ENCODE measurements at regions not wholly inside any gene's neighbourhood (a gene's known extent, or its start where the extent isn't known, plus 50 kb on each side); places are given as distances from the start of the nearest gene placed in this dataset.

DNA sequence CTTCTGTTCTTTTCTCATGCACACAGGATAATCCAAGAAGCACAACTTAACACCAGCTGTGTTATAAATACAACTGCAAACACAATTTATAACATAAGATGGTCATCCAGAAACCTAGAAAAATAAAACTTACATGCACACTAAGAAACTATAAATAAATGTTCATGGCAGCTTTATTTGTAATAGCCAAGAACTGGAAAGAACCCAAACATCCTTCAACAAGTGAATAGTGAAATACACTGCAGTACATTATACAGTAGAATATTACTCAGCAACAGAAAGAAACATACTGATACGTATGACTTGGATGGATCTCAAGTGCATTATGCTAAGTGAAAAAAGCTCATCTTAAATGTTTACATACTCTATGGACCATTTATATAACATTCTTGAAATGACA lies 132.7 kb downstream of the SPTSSA start:
- DNase-seq (ENCODE audit: low read depth, low spot score) (no peak), ATAC-seq (no peak)
- Histone ChIP-seq H3K4me1 (ENCODE audit: control insufficient read depth in 1 of 2, insufficient read depth in 2 of 2, low read length in 2 of 2) (peaks cover 6 to 17% of the 10 kb centered on the region in 2 experiments; a peak in 3 of 4 replicates), H3K9me2 (ENCODE audit: insufficient read depth) (no peaks in the 10 kb centered on the region), H3K36me3 (ENCODE audit: control insufficient read depth in 1 of 2, insufficient read depth in 2 of 2, low read length in 2 of 2) (no peaks in the 10 kb centered on the region), H3K4me2 (ENCODE audit: low read length) (no peak overlapping the region), H3K27ac (ENCODE audit: low read depth, low read length) (no peak overlapping the region), H3K27me3 (ENCODE audit: insufficient read depth, low read length) (no peaks in the 10 kb centered on the region), H3K4me3 (replicated peaks in 1 of 2; ENCODE audit: low read depth in 1 of 2, low read length in 2 of 2) (no peak overlapping the region), H3K79me2 (ENCODE audit: insufficient read depth, low read length) (no peaks in the 10 kb centered on the region), H2AFZ (ENCODE audit: low read depth, low read length, poor library complexity, severe bottlenecking) (no peak overlapping the region), H3K9ac (ENCODE audit: low read length) (no peak overlapping the region), H4K20me1 (ENCODE audit: insufficient read depth) (no peaks in the 10 kb centered on the region), H3K9me3 (ENCODE audit: control insufficient read depth in 1 of 2, insufficient read depth in 1 of 2, low read depth in 1 of 2, low read length in 2 of 2) (no peaks in the 10 kb centered on the region)
- intact Hi-C loops (cut with micrococcal nuclease), result no loop called here
- CTCF ChIA-PET, result no interaction called here
- BruUV-seq (replicated peaks), result no TSS peak
- RAD21 ChIA-PET (ENCODE audit: low non-redundant PET in 1 of 2, low total read pairs in 2 of 2, uncharacterized antibody in 2 of 2, unreplicated experiment in 2 of 2), result no interaction called here
- POLR2A ChIA-PET, result interaction anchor here (0.7 kb wide), 1 partner anchor 169 kb away, joined by 3 read pairs; no protein-coding TSS in a partner anchor
- TF ChIP-seq FOSL1 (IDR thresholded peaks at IDR 0.05; ENCODE audit: low read depth) (no peak), ATF3 (IDR thresholded peaks at IDR 0.05) (no peak), ZFX (IDR thresholded peaks at IDR 0.05) (no peak), CEBPB (IDR thresholded peaks at IDR 0.05; ENCODE audit: low read depth) (no peak), CTCF (IDR thresholded peaks at IDR 0.05 in 2 of 3, conservative IDR thresholded peaks at IDR 0.05 in 1 of 3; ENCODE audit: borderline replicate concordance in 1 of 3, insufficient read depth in 1 of 3, low read depth in 2 of 3, low read length in 2 of 3) (no peak), RAD21 (IDR thresholded peaks at IDR 0.05; ENCODE audit: low read depth) (no peak)

DNA sequence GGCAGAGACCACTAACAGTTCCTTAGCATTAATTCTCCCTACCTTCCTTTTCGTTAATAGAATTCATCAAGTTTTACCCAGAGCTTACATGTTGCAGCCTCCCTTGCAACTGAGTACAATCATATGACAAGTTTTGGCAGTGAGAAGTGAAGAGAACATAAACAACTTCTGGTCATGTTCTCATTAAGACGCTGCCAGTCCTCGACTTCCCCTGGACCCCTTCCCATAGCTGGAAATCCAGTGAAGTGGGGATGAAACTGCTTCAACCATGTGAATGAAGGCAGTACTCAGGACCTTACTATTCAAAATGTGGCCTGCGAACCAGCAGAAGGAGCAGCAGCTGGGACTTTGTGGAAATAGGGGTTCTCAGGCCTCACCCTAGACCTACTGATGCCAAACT lies 133.9 kb downstream of the SPTSSA start:
- no peaks in the 10 kb centered on the region for H3K27me3 ChIP-seq (ENCODE audit: insufficient read depth, low read length)
- no peak overlapping the region for H3K9ac ChIP-seq (ENCODE audit: low read length)
- H3K4me1 ChIP-seq (ENCODE audit: control insufficient read depth in 1 of 2, insufficient read depth in 2 of 2, low read length in 2 of 2), result peaks cover 6 to 17% of the 10 kb centered on the region in 2 experiments; a peak in 3 of 4 replicates
- DNase-seq (ENCODE audit: low read depth, low spot score), result no peak
- no peaks in the 10 kb centered on the region for H3K36me3 ChIP-seq (ENCODE audit: control insufficient read depth in 1 of 2, insufficient read depth in 2 of 2, low read length in 2 of 2)
- no TSS peak for BruUV-seq (replicated peaks)
- CTCF ChIA-PET, result interaction anchor here (0.7 to 1.7 kb wide), 4 partner anchors 9 to 173 kb away, joined by 3 to 5 read pairs (median 4); no protein-coding TSS in a partner anchor
- H3K9me3 ChIP-seq (ENCODE audit: control insufficient read depth in 1 of 2, insufficient read depth in 1 of 2, low read depth in 1 of 2, low read length in 2 of 2), result no peaks in the 10 kb centered on the region
- intact Hi-C loops (cut with micrococcal nuclease), result no loop called here
- POLR2A ChIA-PET, result no interaction called here
- H3K27ac ChIP-seq (ENCODE audit: low read depth, low read length), result no peak overlapping the region
- ATAC-seq, result no peak
- H3K79me2 ChIP-seq (ENCODE audit: insufficient read depth, low read length), result no peaks in the 10 kb centered on the region
- H3K4me3 ChIP-seq (replicated peaks in 1 of 2; ENCODE audit: low read depth in 1 of 2, low read length in 2 of 2), result no peak overlapping the region
- H3K4me2 ChIP-seq (ENCODE audit: low read length), result no peak overlapping the region
- RAD21 ChIA-PET (ENCODE audit: low non-redundant PET in 1 of 2, low total read pairs in 2 of 2, uncharacterized antibody in 2 of 2, unreplicated experiment in 2 of 2), result no interaction called here
- no peaks in the 10 kb centered on the region for H3K9me2 ChIP-seq (ENCODE audit: insufficient read depth)
- H4K20me1 ChIP-seq (ENCODE audit: insufficient read depth), result no peaks in the 10 kb centered on the region
- no peak overlapping the region for H2AFZ ChIP-seq (ENCODE audit: low read depth, low read length, poor library complexity, severe bottlenecking)
- TF ChIP-seq CTCF (IDR thresholded peaks at IDR 0.05 in 2 of 3, conservative IDR thresholded peaks at IDR 0.05 in 1 of 3; ENCODE audit: borderline replicate concordance in 1 of 3, insufficient read depth in 1 of 3, low read depth in 2 of 3, low read length in 2 of 3), result no peak
- no peak for TF ChIP-seq SP1 (IDR thresholded peaks at IDR 0.05; ENCODE audit: low read depth)
- TF ChIP-seq REST (IDR thresholded peaks at IDR 0.05; ENCODE audit: low read depth), result no peak
- no peak for TF ChIP-seq ZFX (IDR thresholded peaks at IDR 0.05)
- no peak for TF ChIP-seq RAD21 (IDR thresholded peaks at IDR 0.05; ENCODE audit: low read depth)
- no peak for TF ChIP-seq EZH2 (IDR thresholded peaks at IDR 0.05)
- no peak for TF ChIP-seq ATF3 (IDR thresholded peaks at IDR 0.05)
- TF ChIP-seq CBX3 (IDR thresholded peaks at IDR 0.05; ENCODE audit: low read depth), result no peak
- no peak for TF ChIP-seq EZH2phosphoT487 (IDR thresholded peaks at IDR 0.05; ENCODE audit: borderline replicate concordance)

Measured in HCT116 (cell line).